HCT116 (cell line): ENCODE measurements at regions not wholly inside any gene's neighbourhood (a gene's known extent, or its start where the extent isn't known, plus 50 kb on each side); places are given as distances from the start of the nearest gene placed in this dataset.

Source experiments
- ATAC-seq: fragments of 200-7000 bp; cut with Tn5 transposase; 2 replicates; pipeline ENCODE4 v1.9.1; 2020; ENCODE audit warnings: mild to moderate bottlenecking, moderate library complexity
- BruUV-seq: library from RNA; stranded (reverse); fragments of 400-500 nt; replicated peaks from 2 replicates; lab custom pipeline; 2021; lab: Mats Ljungman, UMichigan
- CTCF ChIA-PET: fragments of 300-600 bp; sonication (Branson Sonifier 250); formaldehyde crosslinking; loops from one replicate; lab custom pipeline; 2021; ENCODE audit warnings: antibody characterized with exemption; lab: Charles Lee
- POLR2A ChIA-PET: fragments of 300-600, 350-600 bp; sonication (Branson Sonifier 250); formaldehyde crosslinking; loops from one replicate; lab custom pipeline; 2021; ENCODE audit warnings: antibody characterized with exemption; lab: Charles Lee
- RAD21 ChIA-PET, 2 experiments: fragments of 300-600 bp; sonication (Branson Sonifier 250); formaldehyde crosslinking; loops; one replicate each; lab custom pipeline; 2023; ENCODE audit warnings: low total read pairs in 2 of 2; ENCODE audit not compliant: uncharacterized antibody in 2 of 2, unreplicated experiment in 2 of 2, low non-redundant PET in 1 of 2; lab: Charles Lee
- DNase-seq: peaks from one replicate; pipeline ENCODE4 v3.0.0-alpha.2; 2010; ENCODE audit warnings: low read depth, low spot score
- H2AFZ ChIP-seq: fragments of 200-600 bp; shearing (Covaris generic), sonication (generic); 2 replicates; pipeline ENCODE4 v1.6.1; 2017; ENCODE audit warnings: low read depth, mixed run types, mixed read lengths, antibody characterized with exemption, low read length; ENCODE audit not compliant: poor library complexity, severe bottlenecking
- H3K27ac ChIP-seq: 2 replicates; pipeline ENCODE4 v1.5.1; 2012; ENCODE audit warnings: low read depth, low read length
- H3K27me3 ChIP-seq: fragments of 200-600 bp; sonication (generic); 2 replicates; pipeline ENCODE4 v1.6.1; 2016; ENCODE audit warnings: mixed run types, low read length, mixed read lengths; ENCODE audit not compliant: insufficient read depth
- H3K36me3 ChIP-seq, 2 experiments: fragments of 200-500 bp in 1 of 2; fragments of 200-600 bp in 1 of 2; sonication (Bioruptor generic) in 1 of 2; sonication (generic) in 1 of 2; 2 replicates each; pipeline versions ENCODE4 v1.5.1 to v1.6.1; 2014 to 2016; ENCODE audit warnings: low read length in 2 of 2, inconsistent platforms in 1 of 2, mixed read lengths in 1 of 2, mixed run types in 1 of 2; ENCODE audit not compliant: insufficient read depth in 2 of 2, control insufficient read depth in 1 of 2
- H3K4me1 ChIP-seq, 2 experiments: fragments of 200-600 bp in 1 of 2; sonication (generic) in 1 of 2; 2 replicates each; pipeline versions ENCODE4 v1.5.1 to v1.6.1; 2012 to 2017; ENCODE audit warnings: low read length in 2 of 2, inconsistent platforms in 1 of 2, mild to moderate bottlenecking in 1 of 2, mixed read lengths in 1 of 2, mixed run types in 1 of 2, moderate library complexity in 1 of 2; ENCODE audit not compliant: insufficient read depth in 2 of 2, control insufficient read depth in 1 of 2
- H3K4me2 ChIP-seq: fragments of 200-600 bp; sonication (generic); 2 replicates; pipeline ENCODE4 v1.6.1; 2017; ENCODE audit warnings: mixed run types, low read length, mixed read lengths
- H3K4me3 ChIP-seq, 2 experiments: fragments of 200-600 bp in 1 of 2; sonication (generic) in 1 of 2; replicated peaks in 1 of 2; 2 replicates each; pipeline ENCODE4 v1.5.1; 2011 to 2016; ENCODE audit warnings: low read length in 2 of 2, control low read depth in 1 of 2, low read depth in 1 of 2, mild to moderate bottlenecking in 1 of 2, mixed read lengths in 1 of 2, mixed run types in 1 of 2
- H3K79me2 ChIP-seq: fragments of 200-600 bp; sonication (generic); 2 replicates; pipeline ENCODE4 v1.6.1; 2017; ENCODE audit warnings: mild to moderate bottlenecking, mixed run types, low read length, moderate library complexity, mixed read lengths; ENCODE audit not compliant: insufficient read depth
- H3K9ac ChIP-seq: fragments of 200-600 bp; sonication (generic); 2 replicates; pipeline ENCODE4 v1.6.1; 2016; ENCODE audit warnings: low read length, mixed read lengths
- H3K9me2 ChIP-seq: fragments of 200-600 bp; sonication (generic), shearing (Covaris generic); 2 replicates; pipeline ENCODE4 v1.6.1; 2017; ENCODE audit warnings: mixed run types, mild to moderate bottlenecking, moderate library complexity; ENCODE audit not compliant: insufficient read depth
- H3K9me3 ChIP-seq, 2 experiments: fragments of 200-500 bp in 1 of 2; fragments of 200-600 bp in 1 of 2; sonication (Bioruptor generic) in 1 of 2; sonication (generic) in 1 of 2; 2 replicates each; pipeline ENCODE4 v1.6.1; 2014 to 2017; ENCODE audit warnings: low read length in 2 of 2, mixed read lengths in 2 of 2, inconsistent platforms in 1 of 2, low read depth in 1 of 2, mild to moderate bottlenecking in 1 of 2, mixed run types in 1 of 2, moderate library complexity in 1 of 2; ENCODE audit not compliant: control insufficient read depth in 1 of 2, insufficient read depth in 1 of 2
- H4K20me1 ChIP-seq: fragments of 200-600 bp; sonication (generic), shearing (Covaris generic); 2 replicates; pipeline ENCODE4 v1.6.1; 2017; ENCODE audit warnings: mixed run types, mild to moderate bottlenecking, moderate library complexity; ENCODE audit not compliant: insufficient read depth
- ATF3 ChIP-seq: IDR thresholded peaks from 2 replicates; pipeline ENCODE4 v1.6.1; 2012
- CEBPB ChIP-seq: IDR thresholded peaks from 2 replicates; pipeline ENCODE4 v1.6.1; 2012; ENCODE audit warnings: low read depth
- EGR1 ChIP-seq: IDR thresholded peaks from 2 replicates; pipeline ENCODE4 v1.6.1; 2012; ENCODE audit warnings: low read depth
- ELF1 ChIP-seq: IDR thresholded peaks from 2 replicates; pipeline ENCODE4 v1.6.1; 2012; ENCODE audit warnings: low read depth, borderline replicate concordance
- EZH2 ChIP-seq: fragments of 200-600 bp; sonication (generic); IDR thresholded peaks from 2 replicates; pipeline ENCODE4 v1.6.1; 2017; ENCODE audit warnings: antibody characterized with exemption, mixed run types
- EZH2phosphoT487 ChIP-seq: fragments of 200-600 bp; IDR thresholded peaks from 2 replicates; pipeline ENCODE4 v1.6.1; 2018; ENCODE audit warnings: antibody characterized with exemption, borderline replicate concordance
- FOSL1 ChIP-seq: IDR thresholded peaks from 2 replicates; pipeline ENCODE4 v1.6.1; 2012; ENCODE audit warnings: low read depth
- JUND ChIP-seq: IDR thresholded peaks from 2 replicates; pipeline ENCODE4 v1.6.1; 2012
- POLR2A ChIP-seq: IDR thresholded peaks from 2 replicates; pipeline ENCODE4 v1.7.0; 2011; ENCODE audit warnings: borderline replicate concordance; ENCODE audit not compliant: insufficient read depth, insufficient read length; ENCODE audit errors: extremely low read depth
- RAD21 ChIP-seq: IDR thresholded peaks from 2 replicates; pipeline ENCODE4 v1.6.1; 2012; ENCODE audit warnings: low read depth, mild to moderate bottlenecking
- SP1 ChIP-seq: IDR thresholded peaks from 2 replicates; pipeline ENCODE4 v1.6.1; 2012; ENCODE audit warnings: low read depth
- SRF ChIP-seq: IDR thresholded peaks from 2 replicates; pipeline ENCODE4 v1.6.1; 2012; ENCODE audit warnings: low read depth
- TCF7L2 ChIP-seq: IDR thresholded peaks from 2 replicates; pipeline ENCODE4 v1.7.0; 2011; ENCODE audit warnings: borderline replicate concordance, inconsistent platforms; ENCODE audit not compliant: insufficient read depth, insufficient read length; ENCODE audit errors: extremely low read depth
- YY1 ChIP-seq: IDR thresholded peaks from 2 replicates; pipeline ENCODE4 v1.6.1; 2011; ENCODE audit warnings: low read length, low read depth, moderate library complexity, mild to moderate bottlenecking; ENCODE audit not compliant: insufficient replicate concordance; ENCODE audit errors: extremely low read depth
- ZNF274 ChIP-seq: fragments of 200-500 bp; sonication (Bioruptor generic); IDR thresholded peaks from 2 replicates; pipeline ENCODE4 v1.6.1; 2014; ENCODE audit warnings: mild to moderate bottlenecking, low read depth, low read length, inconsistent platforms
- intact Hi-C: fragments of 100-400 bp; cut with micrococcal nuclease; formaldehyde crosslinking; loops from 2 replicates; pipeline ENCODE4 v1.10.0; 2022
- TF ChIP-seq, protein P1 (sequence below): IDR thresholded peaks from 2 replicates; pipeline ENCODE4 v1.6.1; 2012
- TF ChIP-seq, protein P2 (sequence below): IDR thresholded peaks from 2 replicates; pipeline ENCODE4 v1.6.1; 2011; ENCODE audit warnings: mild to moderate bottlenecking, low read length, moderate library complexity; ENCODE audit not compliant: insufficient replicate concordance; ENCODE audit errors: extremely low read depth
- TF ChIP-seq, protein P3 (sequence below): IDR thresholded peaks from 2 replicates; pipeline ENCODE4 v1.6.1; 2012; ENCODE audit warnings: low read depth

DNA sequence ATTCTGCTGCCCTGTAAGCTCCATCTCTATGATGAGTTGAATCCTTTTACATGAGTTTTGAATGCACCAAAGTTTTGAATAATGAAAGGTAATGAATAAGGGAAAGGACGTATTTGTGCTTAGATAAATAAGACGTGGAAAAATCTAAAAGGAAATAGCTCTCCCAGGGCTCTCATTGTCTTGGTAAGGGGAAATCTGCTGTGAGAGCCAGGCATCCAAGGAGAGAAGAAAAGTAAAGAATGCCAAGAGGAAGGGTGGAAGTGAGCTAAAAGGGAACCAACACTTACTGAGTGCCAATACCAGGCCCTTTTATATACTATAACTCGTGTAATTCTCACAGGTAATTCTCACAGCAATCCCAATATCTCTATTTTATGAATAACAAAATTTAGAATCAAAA lies 62.6 kb upstream of the KLHL13 start:
- no peak overlapping the region for H3K4me2 ChIP-seq
- no peak overlapping the region for H3K27ac ChIP-seq
- DNase-seq (no peak), ATAC-seq (no peak)
- no peak overlapping the region for H3K4me3 ChIP-seq
- no peak overlapping the region for H2AFZ ChIP-seq
- no peaks in the 10 kb centered on the region for H3K9me3 ChIP-seq
- H3K79me2 ChIP-seq = no peaks in the 10 kb centered on the region
- no peaks in the 10 kb centered on the region for H3K36me3 ChIP-seq
- no peak overlapping the region for H3K9ac ChIP-seq
- intact Hi-C loops = no loop called here
- ChIA-PET RAD21 (no interaction called here), POLR2A (no interaction called here), CTCF (no interaction called here)
- H4K20me1 ChIP-seq = no peaks in the 10 kb centered on the region
- no peaks in the 10 kb centered on the region for H3K9me2 ChIP-seq
- no TSS peak for BruUV-seq
- no peak for TF ChIP-seq FOSL1
- TF ChIP-seq POLR2A = no peak
- no peak for TF ChIP-seq ATF3
- TF ChIP-seq, protein P1, sequence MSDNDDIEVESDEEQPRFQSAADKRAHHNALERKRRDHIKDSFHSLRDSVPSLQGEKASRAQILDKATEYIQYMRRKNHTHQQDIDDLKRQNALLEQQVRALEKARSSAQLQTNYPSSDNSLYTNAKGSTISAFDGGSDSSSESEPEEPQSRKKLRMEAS = no peak
- TF ChIP-seq TCF7L2 = no peak
- TF ChIP-seq JUND = no peak
- no peak for TF ChIP-seq ELF1
- TF ChIP-seq, protein P2, sequence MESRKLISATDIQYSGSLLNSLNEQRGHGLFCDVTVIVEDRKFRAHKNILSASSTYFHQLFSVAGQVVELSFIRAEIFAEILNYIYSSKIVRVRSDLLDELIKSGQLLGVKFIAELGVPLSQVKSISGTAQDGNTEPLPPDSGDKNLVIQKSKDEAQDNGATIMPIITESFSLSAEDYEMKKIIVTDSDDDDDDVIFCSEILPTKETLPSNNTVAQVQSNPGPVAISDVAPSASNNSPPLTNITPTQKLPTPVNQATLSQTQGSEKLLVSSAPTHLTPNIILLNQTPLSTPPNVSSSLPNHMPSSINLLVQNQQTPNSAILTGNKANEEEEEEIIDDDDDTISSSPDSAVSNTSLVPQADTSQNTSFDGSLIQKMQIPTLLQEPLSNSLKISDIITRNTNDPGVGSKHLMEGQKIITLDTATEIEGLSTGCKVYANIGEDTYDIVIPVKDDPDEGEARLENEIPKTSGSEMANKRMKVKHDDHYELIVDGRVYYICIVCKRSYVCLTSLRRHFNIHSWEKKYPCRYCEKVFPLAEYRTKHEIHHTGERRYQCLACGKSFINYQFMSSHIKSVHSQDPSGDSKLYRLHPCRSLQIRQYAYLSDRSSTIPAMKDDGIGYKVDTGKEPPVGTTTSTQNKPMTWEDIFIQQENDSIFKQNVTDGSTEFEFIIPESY = no peak
- TF ChIP-seq SP1 = no peak
- TF ChIP-seq YY1 = no peak
- TF ChIP-seq EGR1 = no peak
- TF ChIP-seq, protein P3, sequence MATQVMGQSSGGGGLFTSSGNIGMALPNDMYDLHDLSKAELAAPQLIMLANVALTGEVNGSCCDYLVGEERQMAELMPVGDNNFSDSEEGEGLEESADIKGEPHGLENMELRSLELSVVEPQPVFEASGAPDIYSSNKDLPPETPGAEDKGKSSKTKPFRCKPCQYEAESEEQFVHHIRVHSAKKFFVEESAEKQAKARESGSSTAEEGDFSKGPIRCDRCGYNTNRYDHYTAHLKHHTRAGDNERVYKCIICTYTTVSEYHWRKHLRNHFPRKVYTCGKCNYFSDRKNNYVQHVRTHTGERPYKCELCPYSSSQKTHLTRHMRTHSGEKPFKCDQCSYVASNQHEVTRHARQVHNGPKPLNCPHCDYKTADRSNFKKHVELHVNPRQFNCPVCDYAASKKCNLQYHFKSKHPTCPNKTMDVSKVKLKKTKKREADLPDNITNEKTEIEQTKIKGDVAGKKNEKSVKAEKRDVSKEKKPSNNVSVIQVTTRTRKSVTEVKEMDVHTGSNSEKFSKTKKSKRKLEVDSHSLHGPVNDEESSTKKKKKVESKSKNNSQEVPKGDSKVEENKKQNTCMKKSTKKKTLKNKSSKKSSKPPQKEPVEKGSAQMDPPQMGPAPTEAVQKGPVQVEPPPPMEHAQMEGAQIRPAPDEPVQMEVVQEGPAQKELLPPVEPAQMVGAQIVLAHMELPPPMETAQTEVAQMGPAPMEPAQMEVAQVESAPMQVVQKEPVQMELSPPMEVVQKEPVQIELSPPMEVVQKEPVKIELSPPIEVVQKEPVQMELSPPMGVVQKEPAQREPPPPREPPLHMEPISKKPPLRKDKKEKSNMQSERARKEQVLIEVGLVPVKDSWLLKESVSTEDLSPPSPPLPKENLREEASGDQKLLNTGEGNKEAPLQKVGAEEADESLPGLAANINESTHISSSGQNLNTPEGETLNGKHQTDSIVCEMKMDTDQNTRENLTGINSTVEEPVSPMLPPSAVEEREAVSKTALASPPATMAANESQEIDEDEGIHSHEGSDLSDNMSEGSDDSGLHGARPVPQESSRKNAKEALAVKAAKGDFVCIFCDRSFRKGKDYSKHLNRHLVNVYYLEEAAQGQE = no peak
- no peak for TF ChIP-seq SRF
- no peak for TF ChIP-seq CEBPB
- TF ChIP-seq RAD21 = no peak
- no peak for TF ChIP-seq ZNF274
- no peak for TF ChIP-seq EZH2phosphoT487
- TF ChIP-seq EZH2 = no peak
- no peaks in the 10 kb centered on the region for H3K4me1 ChIP-seq
- H3K27me3 ChIP-seq = no peaks in the 10 kb centered on the region
